ENCODE measurements at regions not wholly inside any gene's neighbourhood (a gene's known extent, or its start where the extent isn't known, plus 50 kb on each side); places are given as distances from the start of the nearest gene placed in this dataset.

- no peak for TF ChIP-seq PBX3 (IDR thresholded peaks at IDR 0.05)
- no peak for TF ChIP-seq CTCF (IDR thresholded peaks at IDR 0.05)
- TF ChIP-seq SMC3 (IDR thresholded peaks at IDR 0.05; ENCODE audit: low read depth, low read length): no peak
- no peak for TF ChIP-seq JUND (IDR thresholded peaks at IDR 0.05)
- no peak for TF ChIP-seq RXRA (IDR thresholded peaks at IDR 0.05; ENCODE audit: borderline replicate concordance, low read depth)
- no peak for TF ChIP-seq FOSL2 (IDR thresholded peaks at IDR 0.05; ENCODE audit: borderline replicate concordance, low read depth)
- TF ChIP-seq TAF1 (IDR thresholded peaks at IDR 0.05; ENCODE audit: borderline replicate concordance, low read depth, low read length): no peak
- TF ChIP-seq REST (IDR thresholded peaks at IDR 0.05; ENCODE audit: low read depth, low read length): no peak
- TF ChIP-seq CHD2 (IDR thresholded peaks at IDR 0.05; ENCODE audit: low read length, partially characterized antibody): no peak
- TF ChIP-seq RAD21 (IDR thresholded peaks at IDR 0.05; ENCODE audit: low read length): no peak
- TF ChIP-seq EZH2phosphoT487 (IDR thresholded peaks at IDR 0.05; ENCODE audit: borderline replicate concordance, low read depth): no peak
- TF ChIP-seq YY1 (IDR thresholded peaks at IDR 0.05; ENCODE audit: low read depth): no peak
- TF ChIP-seq MAX (IDR thresholded peaks at IDR 0.05; ENCODE audit: low read depth): no peak
- TF ChIP-seq POLR2AphosphoS5 (IDR thresholded peaks at IDR 0.05; ENCODE audit: low read depth, low read length): no peak
Measured at GRCh38 chr5:160921423-160922285, 69.6 kb upstream of the ATP10B start.

All from SK-N-SH (cell line).